ENCODE measurements at regions not wholly inside any gene's neighbourhood (a gene's known extent, or its start where the extent isn't known, plus 50 kb on each side); places are given as distances from the start of the nearest gene placed in this dataset.

- no peaks in the 10 kb centered on the region for H3K27me3 ChIP-seq
- TF ChIP-seq CTCF (IDR thresholded peaks at IDR 0.05) = no peak
- no peak for DNase-seq
- H3K4me3 ChIP-seq = no peak overlapping the region
- H3K27ac ChIP-seq = no peak overlapping the region
- H3K4me1 ChIP-seq = no peaks in the 10 kb centered on the region
- intact Hi-C loops (cut with DNase I; ENCODE audit: low total_unique reads) = no loop called here
- no peaks in the 10 kb centered on the region for H3K36me3 ChIP-seq
- peaks cover 0 to 7% (median 0%) of the 10 kb centered on the region in 3 donors for H3K9me3 ChIP-seq
Observed at GRCh38 chr4:67071641-67072040, 473.7 kb downstream of the CENPC start.

- no peak for DNase-seq
- Histone ChIP-seq H3K27ac (no peak overlapping the region), H3K4me3 (no peak overlapping the region), H3K4me1 (no peaks in the 10 kb centered on the region), H3K9me3 (no peaks in the 10 kb centered on the region), H3K27me3 (no peaks in the 10 kb centered on the region), H3K36me3 (no peaks in the 10 kb centered on the region)
- intact Hi-C loops (cut with DNase I; ENCODE audit: low total_unique reads) = no loop called here
- TF ChIP-seq CTCF (IDR thresholded peaks at IDR 0.05) = no peak
Observed at GRCh38 chr4:67055319-67055718, 490.0 kb downstream of the CENPC start.

GRCh38 chr4:67054896-67055295 lies 490.4 kb downstream of the CENPC start:
- H3K4me1 ChIP-seq = no peaks in the 10 kb centered on the region
- no peaks in the 10 kb centered on the region for H3K36me3 ChIP-seq
- H3K4me3 ChIP-seq = no peak overlapping the region
- H3K27ac ChIP-seq = no peak overlapping the region
- TF ChIP-seq CTCF (IDR thresholded peaks at IDR 0.05) = no peak
- H3K27me3 ChIP-seq = no peaks in the 10 kb centered on the region
- intact Hi-C loops (cut with DNase I; ENCODE audit: low total_unique reads) = no loop called here
- H3K9me3 ChIP-seq = no peaks in the 10 kb centered on the region
- no peak for DNase-seq

- Histone ChIP-seq H3K27me3 (no peaks in the 10 kb centered on the region), H3K27ac (no peak overlapping the region), H3K36me3 (no peaks in the 10 kb centered on the region), H3K4me3 (no peak overlapping the region), H3K9me3 (no peaks in the 10 kb centered on the region), H3K4me1 (no peaks in the 10 kb centered on the region)
- TF ChIP-seq CTCF (IDR thresholded peaks at IDR 0.05) = no peak
- intact Hi-C loops (cut with DNase I; ENCODE audit: low total_unique reads) = no loop called here
- no peak for DNase-seq
Observed at GRCh38 chr4:67052814-67053675, 492.3 kb downstream of the CENPC start.

GRCh38 chr4:67051000-67051789 lies 494.1 kb downstream of the CENPC start:
- no peaks in the 10 kb centered on the region for H3K36me3 ChIP-seq
- H3K27ac ChIP-seq = no peak overlapping the region
- intact Hi-C loops (cut with DNase I; ENCODE audit: low total_unique reads) = no loop called here
- H3K27me3 ChIP-seq = no peaks in the 10 kb centered on the region
- no peak overlapping the region for H3K4me3 ChIP-seq
- no peak for TF ChIP-seq CTCF (IDR thresholded peaks at IDR 0.05)
- no peak for DNase-seq
- H3K9me3 ChIP-seq = no peaks in the 10 kb centered on the region
- no peaks in the 10 kb centered on the region for H3K4me1 ChIP-seq
